HG02623 (cell line): ENCODE measurements at regions not wholly inside any gene's neighbourhood (a gene's known extent, or its start where the extent isn't known, plus 50 kb on each side); places are given as distances from the start of the nearest gene placed in this dataset.
A peak's percentile ranks its signal among the peaks of the same experiment; 100 is the strongest.
"Not testable (repeated sequence)": the region's sequence is repeated elsewhere in the genome, so short reads cannot be mapped to it uniquely, and the experiment has no call there.

ENCODE experiments used
- ATAC-seq: cut with Tn5 transposase; IDR thresholded peaks from one replicate; pipeline ENCODE4 v1.9.1; 2021; ENCODE audit warnings: moderate library complexity; ENCODE audit not compliant: unreplicated experiment

DNA sequence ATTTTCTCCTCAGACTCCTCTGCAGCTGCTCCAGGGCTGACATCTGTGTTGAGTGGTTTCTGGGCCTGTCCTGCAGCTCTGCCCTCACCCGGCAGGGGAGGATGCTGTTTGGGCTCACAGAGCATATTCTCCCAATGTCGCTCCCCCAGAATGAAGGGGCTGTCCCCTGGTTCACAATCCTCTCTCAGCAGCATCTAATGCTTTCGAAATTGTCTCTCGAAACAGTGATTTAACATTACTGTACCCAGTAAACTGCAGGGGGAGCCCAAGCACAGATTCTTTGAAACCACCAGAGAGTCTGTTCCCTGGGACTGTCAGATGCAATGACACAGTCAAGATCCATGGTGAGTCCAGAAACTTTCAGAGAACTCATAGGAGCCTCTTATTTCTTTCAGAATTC lies 1135.2 kb downstream of the TMEM121 start:
- not testable (repeated sequence) for ATAC-seq

DNA sequence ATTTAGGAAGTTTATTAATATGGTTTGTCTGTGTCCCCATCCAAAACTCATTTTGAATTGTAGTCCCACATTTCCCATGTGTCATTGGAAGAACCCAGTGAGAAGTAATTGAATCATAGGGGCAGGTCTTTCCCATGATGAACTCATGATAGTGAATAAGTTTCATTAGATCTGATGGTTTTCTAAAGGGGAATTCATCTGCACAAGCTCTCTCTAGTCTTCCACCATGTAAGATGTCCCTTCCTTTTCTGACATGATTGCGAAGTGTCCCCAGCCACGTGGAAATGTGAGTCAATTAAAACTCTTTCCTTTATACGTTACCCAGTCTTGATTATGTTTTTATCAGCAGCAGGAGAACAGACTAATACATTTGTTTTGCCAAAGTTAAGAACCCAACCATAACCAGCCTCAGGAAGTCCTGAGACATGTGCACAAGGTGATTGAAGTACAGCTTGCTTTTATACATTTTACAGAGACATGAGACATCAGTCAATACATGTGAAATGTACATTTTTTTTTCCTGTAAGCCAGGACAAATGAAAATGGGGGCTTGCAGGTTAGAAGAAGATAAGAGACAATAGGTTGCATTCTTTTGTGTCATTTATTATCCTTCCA lies 1136.7 kb downstream of the TMEM121 start:
- ATAC-seq = no peak

DNA sequence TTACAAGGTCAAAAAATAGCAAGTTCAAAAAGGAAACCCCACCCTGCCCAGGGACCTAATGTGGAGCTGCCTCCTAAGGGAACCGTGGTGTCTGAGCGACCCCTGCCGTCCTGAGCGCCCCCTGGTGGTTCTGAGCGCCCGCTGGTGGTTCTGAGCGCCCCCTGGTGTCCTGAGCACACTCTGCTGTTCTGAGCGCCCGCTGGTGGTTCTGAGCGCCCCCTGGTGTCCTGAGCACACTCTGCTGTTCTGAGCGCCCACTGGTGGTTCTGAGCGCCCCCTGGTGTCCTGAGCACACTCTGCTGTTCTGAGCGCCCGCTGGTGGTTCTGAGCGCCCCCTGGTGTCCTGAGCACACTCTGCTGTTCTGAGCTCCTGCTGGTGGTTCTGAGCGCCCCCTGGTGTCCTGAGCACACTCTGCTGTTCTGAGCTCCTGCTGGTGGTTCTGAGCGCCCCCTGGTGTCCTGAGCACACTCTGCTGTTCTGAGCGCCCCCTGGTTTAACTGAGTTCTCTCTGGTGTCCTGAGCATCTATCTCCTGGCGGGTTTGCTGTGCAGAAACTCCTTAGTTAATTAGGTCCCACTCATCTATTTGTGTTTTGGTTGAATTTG lies 1137.5 kb downstream of the TMEM121 start:
- ATAC-seq = not testable (repeated sequence)

DNA sequence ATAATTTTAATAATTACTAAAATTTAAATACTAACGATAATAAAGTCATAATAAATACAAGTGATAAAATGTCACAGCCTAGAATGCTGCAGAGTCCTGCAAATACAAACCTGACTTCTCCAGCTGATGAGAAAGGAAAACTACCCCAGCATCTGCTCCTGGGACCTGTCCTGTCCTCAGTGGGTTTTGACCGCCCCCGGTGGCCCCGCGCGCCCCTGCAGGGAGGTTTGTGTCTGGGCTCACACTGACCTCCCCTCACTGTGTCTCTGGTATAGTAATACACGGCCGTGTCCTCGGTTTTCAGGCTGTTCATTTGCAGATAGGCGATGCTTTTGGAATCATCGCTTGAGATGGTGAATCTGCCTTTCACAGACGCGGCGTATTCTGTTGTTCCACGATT lies 1139.4 kb downstream of the TMEM121 start:
- no peak for ATAC-seq

DNA sequence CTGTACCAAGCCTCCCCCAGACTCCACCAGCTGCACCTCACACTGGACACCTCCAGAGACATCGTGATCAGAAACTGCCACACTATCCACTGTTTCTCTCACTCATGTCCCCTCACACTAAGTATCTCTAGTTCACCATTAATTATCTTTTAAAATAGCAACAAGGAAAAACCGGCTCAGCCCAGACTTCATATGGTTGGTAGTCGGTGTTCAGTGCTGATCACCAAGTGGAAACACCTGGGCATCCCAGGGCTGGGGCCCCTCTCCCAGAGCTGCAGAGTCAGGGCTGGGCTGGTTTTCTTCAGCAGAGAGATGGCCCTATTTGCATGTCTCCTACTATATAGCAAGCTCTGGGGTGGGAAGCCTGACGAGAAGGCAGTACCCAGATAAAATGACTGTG lies 1140.0 kb downstream of the TMEM121 start:
- ATAC-seq = no peak

DNA sequence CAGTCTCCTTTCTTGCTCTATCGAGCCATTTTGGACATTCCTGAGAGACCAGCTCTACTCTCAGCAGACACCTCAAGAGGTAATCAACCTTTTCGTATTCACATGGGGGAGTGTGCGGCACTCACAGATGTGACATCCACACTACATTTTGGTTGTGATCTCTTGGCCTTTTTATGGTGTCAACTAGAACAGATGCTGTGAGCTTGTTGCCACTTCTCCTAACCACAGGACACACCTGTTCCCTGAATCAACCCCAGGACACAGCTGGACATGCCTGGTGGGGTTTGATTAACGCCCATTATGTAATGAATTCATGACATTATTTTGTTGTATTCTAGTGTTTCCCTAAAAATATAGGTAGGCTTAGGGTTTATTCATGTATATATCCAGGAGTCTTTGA lies 1143.6 kb downstream of the TMEM121 start:
- ATAC-seq = no peak

DNA sequence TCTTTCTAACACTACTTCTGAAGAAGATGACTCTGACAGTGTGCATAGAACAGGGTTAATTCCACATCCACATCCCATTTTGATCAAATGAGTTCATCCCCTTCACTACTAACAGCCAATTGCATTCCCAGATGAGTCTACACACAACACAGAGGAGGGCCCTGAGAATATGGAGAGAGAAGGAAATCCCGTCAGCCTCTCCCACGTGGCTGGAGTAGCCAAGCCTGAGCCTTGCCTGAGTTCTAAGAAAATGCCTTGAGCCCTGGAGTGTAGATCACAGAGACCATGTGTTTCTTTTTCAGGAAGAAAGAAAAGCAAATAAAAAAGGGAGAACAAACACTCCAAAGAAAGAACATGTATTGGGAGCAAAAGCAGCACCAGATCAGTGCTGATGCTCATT lies 1147.7 kb downstream of the TMEM121 start:
- not testable (repeated sequence) for ATAC-seq

DNA sequence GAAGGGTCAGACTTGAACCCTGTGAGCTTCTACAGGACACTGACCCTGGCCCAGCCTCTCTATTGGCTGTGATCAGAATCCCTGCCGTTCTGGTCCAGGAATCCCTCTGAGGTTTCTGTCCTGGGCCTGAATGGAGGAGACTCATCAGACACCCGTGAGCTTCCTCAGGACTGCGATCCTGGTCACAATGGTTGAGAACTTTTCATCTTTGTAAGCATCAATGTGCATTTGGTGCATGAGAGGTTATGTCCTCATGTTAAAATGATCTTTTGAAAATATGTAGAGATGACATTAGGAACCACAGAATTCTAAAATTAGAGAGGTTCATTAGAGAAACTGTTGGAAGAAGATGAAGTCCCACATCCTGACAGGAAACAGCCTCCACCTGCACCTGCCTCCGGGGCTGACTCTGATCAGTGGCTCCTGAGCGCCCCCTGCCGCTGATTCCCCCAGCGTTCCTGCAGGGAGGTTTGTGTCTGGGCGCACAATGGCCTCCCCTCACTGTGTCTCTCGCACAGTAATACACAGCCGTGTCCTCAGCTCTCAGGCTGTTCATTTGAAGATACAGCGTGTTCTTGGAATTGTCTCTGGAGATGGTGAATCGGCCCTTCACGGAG lies 1148.2 kb downstream of the TMEM121 start:
- ATAC-seq = not testable (repeated sequence)

DNA sequence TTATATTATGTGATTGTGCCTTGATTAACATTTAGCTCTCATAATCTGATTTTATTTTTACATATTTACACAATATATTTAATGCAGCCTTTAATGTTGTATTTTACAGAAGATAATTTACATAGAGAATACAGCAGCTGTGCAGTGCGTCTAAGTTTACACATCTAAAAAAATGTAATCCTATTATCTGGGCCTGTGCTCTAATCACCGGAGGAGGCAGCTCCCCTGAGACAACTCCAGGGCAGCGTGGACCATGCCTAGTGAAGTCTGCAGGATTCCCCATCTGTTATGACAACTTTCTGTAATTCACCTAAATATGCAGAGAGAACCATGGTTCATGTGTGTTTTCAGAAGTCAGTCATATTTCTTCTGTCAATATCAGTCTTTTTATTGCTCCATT lies 1149.3 kb downstream of the TMEM121 start:
- not testable (repeated sequence) for ATAC-seq

DNA sequence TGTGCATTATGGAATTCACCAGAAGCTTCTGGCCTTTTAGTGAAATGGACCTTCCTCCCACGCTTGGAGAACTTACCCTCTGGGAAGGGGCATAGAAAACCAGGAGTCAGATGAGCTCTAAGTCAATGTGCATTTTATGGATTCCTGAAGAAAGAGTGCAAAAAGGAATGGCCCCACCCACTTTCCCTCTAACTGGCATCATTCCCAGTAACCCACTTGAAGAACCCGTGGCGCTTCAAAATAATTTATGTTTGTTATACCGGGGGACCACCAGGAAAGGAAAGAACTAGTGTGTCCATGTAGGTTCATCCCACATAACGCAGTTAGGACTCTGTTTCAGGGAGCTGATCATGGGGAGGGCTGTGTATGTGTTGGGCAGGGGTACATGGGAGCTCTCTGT lies 1153.4 kb downstream of the TMEM121 start:
- no peak for ATAC-seq

DNA sequence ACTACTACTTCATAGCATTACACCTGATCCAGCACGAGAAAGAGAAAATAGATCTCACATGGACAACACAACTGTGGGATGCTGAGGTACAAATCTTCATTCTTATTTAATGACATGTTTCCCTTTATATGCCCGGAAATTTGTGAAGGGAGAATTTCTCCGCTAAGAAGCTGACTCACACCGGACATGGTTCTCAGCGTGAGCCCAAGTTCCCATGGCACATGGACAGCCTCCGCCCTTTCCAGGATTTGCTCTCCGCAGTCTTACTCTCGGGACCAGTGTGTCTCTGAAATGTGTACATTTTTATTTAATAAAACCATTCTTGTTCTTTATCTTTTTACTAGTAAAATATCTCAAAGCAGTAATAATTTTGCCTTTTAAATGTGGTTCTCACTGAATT lies 1154.8 kb downstream of the TMEM121 start:
- no peak for ATAC-seq

DNA sequence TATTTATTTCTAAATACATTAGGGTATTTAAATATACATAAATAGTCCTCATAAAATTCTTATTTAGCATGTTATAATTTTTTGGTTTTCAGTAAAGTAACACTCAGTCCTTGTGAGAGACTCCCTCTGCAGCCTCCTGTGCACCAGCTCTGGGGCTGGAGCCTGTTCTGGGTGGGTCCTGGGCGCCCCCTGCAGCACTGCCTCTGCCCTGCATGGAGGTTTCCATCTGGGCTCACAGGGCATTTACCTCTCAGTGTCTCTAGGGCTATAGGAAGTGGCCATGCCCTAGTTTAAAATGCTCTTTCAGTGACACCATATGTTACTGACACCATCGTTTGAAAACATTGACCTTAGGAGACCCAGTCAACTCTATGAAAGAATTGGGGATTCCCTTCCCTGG lies 1155.2 kb downstream of the TMEM121 start:
- ATAC-seq = no peak

DNA sequence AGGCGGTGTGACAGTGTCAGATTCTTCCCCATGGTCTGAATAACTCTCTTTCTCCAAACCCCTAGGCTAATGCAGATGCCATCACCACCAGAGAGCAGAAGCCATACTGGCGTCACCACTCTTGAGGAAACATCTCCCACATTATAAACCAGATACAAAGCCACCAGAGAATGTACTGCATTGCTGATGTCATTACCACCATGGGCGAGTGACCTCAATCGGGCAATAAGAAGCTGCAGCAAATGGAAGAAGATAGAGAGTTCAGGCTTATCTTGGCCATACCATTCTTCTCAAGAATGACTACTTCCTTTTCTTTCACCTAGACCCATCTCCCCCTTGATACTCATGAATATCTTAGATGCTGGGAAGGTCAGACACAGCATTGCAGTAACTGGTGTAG lies 1157.2 kb downstream of the TMEM121 start:
- ATAC-seq = no peak

DNA sequence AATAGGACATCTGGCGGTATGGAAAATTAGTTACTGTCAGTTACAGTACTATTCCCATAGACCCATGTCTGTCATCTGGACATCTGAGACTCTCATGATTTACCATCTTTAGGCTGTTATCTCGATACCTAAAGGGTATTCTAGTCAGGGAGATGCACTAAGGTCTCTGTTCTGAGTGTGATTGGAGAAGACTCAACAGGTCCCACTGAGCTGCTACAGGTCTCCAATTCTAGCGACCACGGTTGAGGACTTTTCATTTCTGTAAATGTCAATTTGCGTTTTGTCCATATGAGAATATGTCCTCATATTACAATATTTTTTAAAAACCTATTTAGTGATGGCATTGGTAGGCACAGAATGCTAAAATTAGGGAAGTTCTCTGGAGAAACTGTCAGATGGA lies 1160.2 kb downstream of the TMEM121 start:
- ATAC-seq = no peak

DNA sequence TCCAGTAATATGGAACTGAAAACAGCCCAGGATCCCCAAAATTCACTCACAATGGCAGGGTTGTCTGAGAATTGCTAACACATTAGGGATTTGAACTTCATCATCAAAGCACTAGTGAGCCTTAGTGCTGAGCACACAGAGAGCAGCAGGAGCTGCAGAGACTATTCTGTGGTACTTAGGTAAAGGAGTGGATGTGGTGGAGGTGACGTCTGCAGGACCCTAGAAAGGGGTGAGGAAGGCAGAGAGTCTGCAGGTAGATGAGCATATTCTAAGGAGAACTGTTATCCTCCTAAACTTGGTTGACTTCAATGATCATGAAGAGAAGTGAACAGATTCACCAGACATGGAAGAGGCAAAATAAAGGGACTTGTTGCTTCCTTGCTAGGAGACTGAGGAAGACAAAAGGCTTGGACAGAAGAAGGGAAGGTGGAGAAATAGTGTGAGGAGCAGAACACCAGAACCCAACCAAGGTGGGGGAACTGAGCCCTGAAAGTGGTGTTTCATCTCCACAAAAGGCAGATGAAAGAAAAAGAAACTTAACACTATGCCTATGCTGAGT lies 1164.0 kb downstream of the TMEM121 start:
- ATAC-seq = no peak

DNA sequence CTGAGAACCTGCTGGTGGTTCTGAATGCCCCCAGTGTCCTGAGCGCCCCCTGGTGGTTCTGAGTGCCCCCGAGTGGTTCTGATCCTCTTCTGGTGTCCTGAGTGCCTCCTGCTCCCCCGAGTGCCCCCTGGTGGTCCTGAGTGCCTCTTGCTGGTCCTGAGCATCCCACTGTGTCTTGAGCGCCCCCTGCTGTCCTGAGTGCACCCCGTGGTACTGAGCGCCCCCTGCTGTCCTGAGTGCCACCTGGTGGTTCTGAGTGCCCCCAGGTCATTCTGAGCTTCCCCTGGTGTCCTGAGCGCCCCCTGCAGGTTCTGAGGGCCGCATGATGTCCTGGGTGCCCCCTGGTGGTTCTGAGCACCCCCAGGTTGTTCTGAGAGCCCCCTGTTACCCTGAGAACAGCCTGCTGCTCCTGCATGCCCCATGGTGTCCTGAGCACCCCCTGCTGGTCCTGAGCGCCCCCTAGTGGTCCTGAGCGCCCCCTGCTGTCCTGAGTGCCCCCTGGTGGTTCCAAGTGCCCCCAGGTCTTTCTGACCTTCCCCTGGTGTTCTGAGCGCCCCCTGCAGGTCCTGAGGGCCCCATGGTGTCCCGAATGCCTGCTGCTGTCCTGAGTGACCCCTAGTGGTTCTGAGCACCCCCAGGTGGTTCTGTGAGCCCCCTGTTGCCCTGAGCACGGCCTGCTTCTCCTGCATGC lies 1165.4 kb downstream of the TMEM121 start:
- peak; percentile 65 for ATAC-seq

DNA sequence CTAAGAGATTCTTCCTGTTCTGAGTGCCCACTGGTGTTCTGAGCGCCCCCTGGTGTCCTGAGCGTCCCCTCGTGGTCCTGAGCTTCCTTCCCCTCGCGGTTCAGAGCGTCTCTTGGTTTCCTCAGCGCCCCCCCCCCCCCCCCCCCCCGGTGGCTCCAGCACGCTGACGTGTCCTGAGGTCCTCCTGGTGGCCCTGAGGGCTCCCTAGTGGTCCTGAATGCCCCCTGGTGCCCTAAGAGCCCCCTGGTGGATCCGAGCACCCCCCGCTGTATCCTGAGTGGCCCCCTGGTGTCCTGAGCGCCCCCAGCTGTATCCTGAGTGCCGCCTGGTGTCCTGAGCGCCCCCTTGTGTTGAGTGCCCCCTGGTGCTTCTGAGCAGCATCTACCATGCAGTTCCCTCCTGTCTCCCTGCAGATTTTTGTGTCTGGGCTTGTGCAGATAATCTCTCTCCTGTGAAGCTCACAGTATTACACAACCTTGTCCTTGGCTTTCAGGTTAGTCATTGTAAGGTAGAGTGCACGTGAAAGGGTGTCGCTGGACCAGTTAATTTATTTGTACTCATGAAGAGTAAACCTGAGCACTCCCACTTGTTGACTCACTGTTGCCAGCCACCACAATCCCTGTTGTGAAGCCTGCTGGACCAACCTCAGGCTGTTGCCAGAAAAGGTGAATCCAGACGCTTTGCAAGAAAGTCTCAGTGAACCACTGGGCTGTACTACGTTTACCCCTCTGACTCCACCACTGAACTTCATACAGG lies 1168.4 kb downstream of the TMEM121 start:
- ATAC-seq = no peak

DNA sequence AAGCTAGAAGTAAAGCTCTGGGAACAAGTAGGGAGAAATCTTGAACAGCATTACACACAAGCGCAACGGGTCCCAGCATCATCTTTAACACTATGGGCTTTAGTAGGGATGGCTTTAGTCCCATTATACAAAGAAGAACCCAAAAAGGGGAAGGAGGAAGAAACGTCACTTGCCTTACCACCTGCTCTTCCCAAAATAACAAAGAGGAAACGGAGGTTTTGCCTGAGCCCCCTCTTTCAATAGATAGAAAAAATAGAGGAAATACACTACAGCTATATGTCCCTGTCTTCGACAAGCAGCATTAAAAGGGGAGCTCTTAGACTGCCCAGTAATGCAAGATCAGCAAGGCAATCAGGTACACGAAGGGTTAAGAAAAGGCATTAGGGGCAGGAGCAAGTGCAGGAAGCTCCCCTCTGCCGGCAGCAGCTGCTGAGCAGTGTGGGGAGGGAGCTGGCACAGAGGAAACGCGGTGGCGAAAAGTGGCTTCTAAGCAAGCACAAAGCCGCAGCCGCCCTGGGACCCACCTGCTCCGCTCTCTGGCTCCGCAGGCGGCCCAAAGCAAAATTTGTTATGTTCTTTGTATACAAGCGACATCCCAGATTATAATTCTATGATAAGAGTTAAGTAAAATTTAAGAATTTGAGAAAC lies 1172.4 kb downstream of the TMEM121 start:
- not testable (repeated sequence) for ATAC-seq

DNA sequence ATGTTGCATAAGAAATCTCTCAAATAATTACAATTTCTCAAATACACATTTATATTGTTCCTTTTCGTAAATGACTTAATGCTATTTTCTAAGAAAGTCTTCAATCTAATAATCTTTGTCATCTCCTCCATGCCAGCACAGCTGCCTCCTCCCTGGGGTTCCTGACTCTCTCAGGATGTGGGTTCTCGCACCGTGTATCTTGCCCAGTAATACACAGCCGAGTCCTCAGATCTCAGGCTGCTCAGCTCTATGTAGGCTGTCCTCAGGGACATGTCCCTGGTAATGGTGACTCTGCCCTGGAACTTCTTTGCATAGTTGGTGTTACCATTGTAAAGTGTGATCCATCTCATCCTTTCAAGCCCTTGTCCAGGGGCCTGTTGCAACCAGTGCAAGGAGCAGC lies 1177.3 kb downstream of the TMEM121 start:
- not testable (repeated sequence) for ATAC-seq

DNA sequence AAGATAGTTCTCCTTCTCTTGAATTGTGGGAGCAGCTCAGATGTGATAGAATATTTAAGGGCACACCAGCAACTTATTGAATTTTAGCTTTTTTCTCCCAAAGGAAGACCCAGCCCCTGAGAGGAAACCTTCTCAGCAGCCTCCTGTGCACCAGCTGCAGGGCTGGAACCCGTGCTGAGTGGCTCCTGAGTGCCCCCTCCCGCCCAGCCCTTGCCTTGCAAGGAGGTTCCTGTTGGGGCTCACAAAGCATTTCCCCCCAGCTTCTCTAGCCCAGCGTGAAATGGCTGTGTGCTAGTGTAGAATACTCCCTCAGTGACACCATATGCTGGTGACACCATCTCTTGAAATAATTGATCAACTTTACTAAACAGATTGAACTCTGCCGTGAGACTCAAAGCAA lies 1180.1 kb downstream of the TMEM121 start:
- ATAC-seq = not testable (repeated sequence)
